Esophagus squamous epithelium (tissue), 4 donors: ENCODE measurements at regions not wholly inside any gene's neighbourhood (a gene's known extent, or its start where the extent isn't known, plus 50 kb on each side); places are given as distances from the start of the nearest gene placed in this dataset.

Experiments
- POLR2A ChIP-seq, 4 donors: fragments of 450-650 bp; IDR thresholded peaks; one replicate each; pipeline ENCODE4 v1.6.1; 2017; ENCODE audit warnings: antibody characterized with exemption in 4 of 4, mild to moderate bottlenecking in 4 of 4, moderate library complexity in 3 of 4
- TF ChIP-seq, protein P1 (sequence below), 6 experiments: fragments of 450-650 bp in 4 of 6; fragments of 200-600 bp in 2 of 6; sonication (generic) in 2 of 6; IDR thresholded peaks; one replicate each; pipeline ENCODE4 v1.5.1; 2016 to 2019; ENCODE audit warnings: antibody characterized with exemption in 6 of 6, mild to moderate bottlenecking in 4 of 6, moderate library complexity in 4 of 6

DNA sequence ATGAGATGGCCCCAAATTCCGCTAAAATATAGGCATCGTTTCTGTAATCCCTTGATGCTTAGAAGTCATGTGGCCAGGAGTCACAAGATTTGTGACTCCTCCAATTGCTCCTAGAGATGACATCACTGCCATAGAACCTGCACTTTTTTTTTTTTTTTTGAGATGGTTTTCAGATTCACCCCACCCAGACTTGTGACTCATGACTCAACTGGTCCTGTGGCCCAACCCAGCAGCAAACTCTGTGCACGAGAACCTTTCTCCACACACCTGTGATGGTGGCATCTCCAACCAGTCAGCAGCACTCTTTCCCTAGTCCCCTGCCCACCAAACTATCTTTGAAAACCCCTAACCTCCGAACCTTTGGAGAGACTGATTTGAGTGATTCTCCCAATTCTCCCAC, 414.0 kb downstream of the MED10 start:
- TF ChIP-seq POLR2A (IDR thresholded peaks at IDR 0.05): no peak
- TF ChIP-seq, protein P1, sequence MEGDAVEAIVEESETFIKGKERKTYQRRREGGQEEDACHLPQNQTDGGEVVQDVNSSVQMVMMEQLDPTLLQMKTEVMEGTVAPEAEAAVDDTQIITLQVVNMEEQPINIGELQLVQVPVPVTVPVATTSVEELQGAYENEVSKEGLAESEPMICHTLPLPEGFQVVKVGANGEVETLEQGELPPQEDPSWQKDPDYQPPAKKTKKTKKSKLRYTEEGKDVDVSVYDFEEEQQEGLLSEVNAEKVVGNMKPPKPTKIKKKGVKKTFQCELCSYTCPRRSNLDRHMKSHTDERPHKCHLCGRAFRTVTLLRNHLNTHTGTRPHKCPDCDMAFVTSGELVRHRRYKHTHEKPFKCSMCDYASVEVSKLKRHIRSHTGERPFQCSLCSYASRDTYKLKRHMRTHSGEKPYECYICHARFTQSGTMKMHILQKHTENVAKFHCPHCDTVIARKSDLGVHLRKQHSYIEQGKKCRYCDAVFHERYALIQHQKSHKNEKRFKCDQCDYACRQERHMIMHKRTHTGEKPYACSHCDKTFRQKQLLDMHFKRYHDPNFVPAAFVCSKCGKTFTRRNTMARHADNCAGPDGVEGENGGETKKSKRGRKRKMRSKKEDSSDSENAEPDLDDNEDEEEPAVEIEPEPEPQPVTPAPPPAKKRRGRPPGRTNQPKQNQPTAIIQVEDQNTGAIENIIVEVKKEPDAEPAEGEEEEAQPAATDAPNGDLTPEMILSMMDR (IDR thresholded peaks at IDR 0.05): no peak
